ENCODE measurements at regions not wholly inside any gene's neighbourhood (a gene's known extent, or its start where the extent isn't known, plus 50 kb on each side); places are given as distances from the start of the nearest gene placed in this dataset.

- H3K9me3 ChIP-seq = no peaks in the 10 kb centered on the region
- intact Hi-C loops (cut with DNase I) = no loop called here
- H3K9ac ChIP-seq (ENCODE audit: low read depth in 2 of 2, low read length in 2 of 2) = no peak overlapping the region
- TF ChIP-seq CTCF (IDR thresholded peaks at IDR 0.05) = no peak
- no peaks in the 10 kb centered on the region for H3K36me3 ChIP-seq
- no peaks in the 10 kb centered on the region for H3K4me1 ChIP-seq
- DNase-seq = no peak
- H3K27ac ChIP-seq = no peak overlapping the region
- H3K4me3 ChIP-seq = no peak overlapping the region
- no peaks in the 10 kb centered on the region for H3K27me3 ChIP-seq
Observed at GRCh38 chr2:240319855-240320203, 115.6 kb upstream of the GPC1 start.

- Histone ChIP-seq H3K4me3 (no peak overlapping the region), H3K9me3 (no peaks in the 10 kb centered on the region), H3K27ac (no peak overlapping the region), H3K36me3 (no peaks in the 10 kb centered on the region), H3K4me1 (no peaks in the 10 kb centered on the region), H3K9ac (ENCODE audit: low read depth in 2 of 2, low read length in 2 of 2) (no peak overlapping the region), H3K27me3 (no peaks in the 10 kb centered on the region)
- TF ChIP-seq CTCF (IDR thresholded peaks at IDR 0.05) = no peak
- intact Hi-C loops (cut with DNase I) = no loop called here
- DNase-seq = no peak
Observed at GRCh38 chr2:240320204-240320993, 115.1 kb upstream of the GPC1 start.

DNA sequence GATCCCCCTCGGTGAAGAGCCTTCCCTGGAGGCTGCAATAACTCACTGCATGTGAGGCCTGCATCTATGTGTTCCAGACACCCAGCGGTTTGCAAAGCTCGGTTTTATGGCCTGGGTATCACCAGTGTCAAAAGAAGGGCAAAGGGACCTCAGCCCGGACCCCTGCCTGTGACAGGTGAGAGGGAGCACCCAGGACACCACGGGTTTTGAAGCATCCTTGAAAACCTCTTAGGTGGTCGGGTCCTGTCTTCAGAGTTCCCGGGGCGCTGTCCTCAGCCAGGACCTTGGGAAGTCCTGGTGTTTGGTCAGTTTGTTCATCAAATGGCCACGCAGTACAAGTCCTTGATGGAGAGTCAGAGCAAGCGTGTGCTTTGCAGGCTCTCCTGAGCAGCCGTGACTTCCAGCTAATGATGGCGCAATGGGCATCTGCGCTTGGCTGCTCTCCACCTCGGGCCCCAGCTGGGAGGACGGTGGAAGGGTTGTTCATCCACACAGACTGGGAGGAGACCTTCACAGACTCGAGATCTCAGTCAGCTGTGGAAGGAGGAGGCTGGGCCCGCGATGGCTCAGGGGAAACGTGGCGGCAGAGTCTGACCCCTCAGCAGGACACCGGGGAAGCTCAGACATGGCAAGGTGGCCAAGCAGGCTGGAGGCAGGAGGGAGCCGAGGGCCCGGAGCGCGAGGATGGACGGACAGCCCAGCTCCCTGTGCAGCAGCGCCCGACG lies 113.1 kb upstream of the GPC1 start:
- TF ChIP-seq CTCF (IDR thresholded peaks at IDR 0.05) = no peak
- intact Hi-C loops (cut with DNase I) = no loop called here
- DNase-seq = no peak

DNA sequence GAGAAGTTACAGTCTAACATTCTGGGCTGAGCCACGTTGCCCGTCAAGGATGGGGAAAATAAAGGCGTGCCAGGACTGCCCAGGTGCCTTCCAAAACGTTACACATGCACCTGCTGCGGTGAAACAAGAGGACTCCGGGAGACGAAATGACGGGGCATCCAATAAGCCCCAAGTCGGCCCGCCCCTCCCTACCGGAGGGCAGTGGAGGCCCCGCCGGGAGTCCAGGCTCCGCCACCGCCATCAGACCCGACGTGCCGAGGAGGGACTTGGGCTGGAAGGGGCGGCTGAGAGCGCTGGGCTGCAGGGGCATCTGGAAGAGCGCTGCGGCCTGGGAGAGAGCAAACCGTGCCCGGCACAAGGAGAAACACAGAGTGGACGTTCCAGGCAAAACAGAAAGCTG lies 112.5 kb upstream of the GPC1 start:
- no peak for TF ChIP-seq CTCF (IDR thresholded peaks at IDR 0.05)
- intact Hi-C loops (cut with DNase I) = no loop called here
- no peaks in the 10 kb centered on the region for H3K4me1 ChIP-seq
- H3K27me3 ChIP-seq = no peaks in the 10 kb centered on the region
- H3K9ac ChIP-seq (ENCODE audit: low read depth in 2 of 2, low read length in 2 of 2) = no peak overlapping the region
- no peaks in the 10 kb centered on the region for H3K9me3 ChIP-seq
- DNase-seq = no peak
- H3K4me3 ChIP-seq = no peak overlapping the region
- H3K36me3 ChIP-seq = no peaks in the 10 kb centered on the region
- H3K27ac ChIP-seq = no peak overlapping the region

More for the DNA sequence above, 113.1 kb upstream of the GPC1 start:
- Histone ChIP-seq H3K9me3 (no peaks in the 10 kb centered on the region), H3K9ac (ENCODE audit: low read depth in 2 of 2, low read length in 2 of 2) (no peak overlapping the region), H3K4me3 (no peak overlapping the region), H3K4me1 (no peaks in the 10 kb centered on the region), H3K36me3 (no peaks in the 10 kb centered on the region), H3K27me3 (no peaks in the 10 kb centered on the region), H3K27ac (no peak overlapping the region)

GRCh38 chr2:240323601-240324291 lies 111.7 kb upstream of the GPC1 start:
- no peak for DNase-seq
- Histone ChIP-seq H3K9ac (ENCODE audit: low read depth in 2 of 2, low read length in 2 of 2) (no peak overlapping the region), H3K4me1 (no peaks in the 10 kb centered on the region), H3K36me3 (no peaks in the 10 kb centered on the region), H3K9me3 (no peaks in the 10 kb centered on the region), H3K27ac (no peak overlapping the region), H3K27me3 (no peaks in the 10 kb centered on the region), H3K4me3 (no peak overlapping the region)
- no peak for TF ChIP-seq CTCF (IDR thresholded peaks at IDR 0.05)
- intact Hi-C loops (cut with DNase I) = no loop called here

All from colonic mucosa (tissue), 4 donors.